ENCODE measurements at regions not wholly inside any gene's neighbourhood (a gene's known extent, or its start where the extent isn't known, plus 50 kb on each side); places are given as distances from the start of the nearest gene placed in this dataset.

GRCh38 chr5:75940418-75940817 lies 142.8 kb upstream of the SV2C start:
- TF ChIP-seq ZNF791 (tag by site-specific recombination; IDR thresholded peaks at IDR 0.05) (no peak), ZNF157 (tag by site-specific recombination; IDR thresholded peaks at IDR 0.05) (no peak), ZNF37A (tag by site-specific recombination; IDR thresholded peaks at IDR 0.05) (no peak)
- CTCF ChIA-PET: no interaction called here
- no peak overlapping the region for H3K4me3 ChIP-seq (ENCODE audit: low read depth, low read length)
- POLR2A ChIA-PET: no interaction called here
- no peak overlapping the region for H3K27ac ChIP-seq (ENCODE audit: extremely low read depth, low read depth, low read length)
- H3K36me3 ChIP-seq (ENCODE audit: control insufficient read depth in 2 of 2, insufficient read depth in 1 of 2, low read length in 2 of 2): no peaks in the 10 kb centered on the region
- no peaks in the 10 kb centered on the region for H3K4me1 ChIP-seq (ENCODE audit: control insufficient read depth, insufficient read depth, low read length)
- no peaks in the 10 kb centered on the region; the same call in 1 of the 2 replicates for H3K9me3 ChIP-seq (ENCODE audit: control insufficient read depth, insufficient read depth, low read depth, low read length)

- no peaks in the 10 kb centered on the region for H3K4me1 ChIP-seq (ENCODE audit: control insufficient read depth, insufficient read depth, low read length)
- H3K36me3 ChIP-seq (ENCODE audit: control insufficient read depth in 2 of 2, insufficient read depth in 1 of 2, low read length in 2 of 2): no peaks in the 10 kb centered on the region
- no peaks in the 10 kb centered on the region for H3K9me3 ChIP-seq (ENCODE audit: control insufficient read depth, insufficient read depth, low read depth, low read length)
- POLR2A ChIA-PET: no interaction called here
- H3K27ac ChIP-seq (ENCODE audit: extremely low read depth, low read depth, low read length): no peak overlapping the region
- TF ChIP-seq ZBTB17 (tag by site-specific recombination; IDR thresholded peaks at IDR 0.05) (no peak), ZNF24 (tag by site-specific recombination; IDR thresholded peaks at IDR 0.05) (no peak), ZNF311 (tag by site-specific recombination; IDR thresholded peaks at IDR 0.05; ENCODE audit: borderline replicate concordance) (no peak), HOXC10 (CRISPR knock-in tag; IDR thresholded peaks at IDR 0.05) (no peak), MYNN (tag by site-specific recombination; IDR thresholded peaks at IDR 0.05; ENCODE audit: borderline replicate concordance) (no peak), ZFP69B (tag by site-specific recombination; IDR thresholded peaks at IDR 0.05) (no peak), ZSCAN5A (tag by site-specific recombination; IDR thresholded peaks at IDR 0.05) (no peak), ZNF112 (tag by site-specific recombination; IDR thresholded peaks at IDR 0.05) (no peak), ZNF791 (tag by site-specific recombination; IDR thresholded peaks at IDR 0.05) (no peak), AEBP2 (tag by site-specific recombination; IDR thresholded peaks at IDR 0.05; ENCODE audit: borderline replicate concordance) (no peak), ZNF37A (tag by site-specific recombination; IDR thresholded peaks at IDR 0.05) (no peak), ZNF174 (tag by site-specific recombination; IDR thresholded peaks at IDR 0.05) (no peak), TRIM28 (IDR thresholded peaks at IDR 0.05; ENCODE audit: borderline replicate concordance, low read length) (no peak)
- CTCF ChIA-PET: no interaction called here
- no peak overlapping the region for H3K4me3 ChIP-seq (ENCODE audit: low read depth, low read length)
Measured at GRCh38 chr5:75935572-75935971, 147.6 kb upstream of the SV2C start.

- H3K4me1 ChIP-seq (ENCODE audit: control insufficient read depth, insufficient read depth, low read length): no peaks in the 10 kb centered on the region
- no peak overlapping the region for H3K4me3 ChIP-seq (ENCODE audit: low read depth, low read length)
- no peaks in the 10 kb centered on the region for H3K36me3 ChIP-seq (ENCODE audit: control insufficient read depth in 2 of 2, insufficient read depth in 1 of 2, low read length in 2 of 2)
- POLR2A ChIA-PET: no interaction called here
- no peaks in the 10 kb centered on the region for H3K9me3 ChIP-seq (ENCODE audit: control insufficient read depth, insufficient read depth, low read depth, low read length)
- TF ChIP-seq ZNF510 (tag by site-specific recombination; IDR thresholded peaks at IDR 0.05; ENCODE audit: insufficient replicate concordance) (no peak), ZNF585B (tag by site-specific recombination; IDR thresholded peaks at IDR 0.05) (no peak), ZNF610 (tag by site-specific recombination; IDR thresholded peaks at IDR 0.05; ENCODE audit: borderline replicate concordance) (no peak), ZNF514 (tag by site-specific recombination; IDR thresholded peaks at IDR 0.05) (no peak), ZNF16 (tag by site-specific recombination; IDR thresholded peaks at IDR 0.05; ENCODE audit: low read depth) (no peak), ZNF629 (tag by site-specific recombination; IDR thresholded peaks at IDR 0.05) (no peak), ZNF19 (tag by site-specific recombination; IDR thresholded peaks at IDR 0.05; ENCODE audit: low read depth) (no peak), KLF16 (tag by site-specific recombination; IDR thresholded peaks at IDR 0.05) (no peak), IKZF3 (tag by site-specific recombination; IDR thresholded peaks at IDR 0.05) (no peak), KLF9 (tag by site-specific recombination; IDR thresholded peaks at IDR 0.05; ENCODE audit: low read depth) (no peak), ZNF366 (tag by site-specific recombination; conservative IDR thresholded peaks at IDR 0.05) (no peak), ZNF488 (tag by site-specific recombination; IDR thresholded peaks at IDR 0.05) (no peak), GLIS1 (tag by site-specific recombination; IDR thresholded peaks at IDR 0.05) (no peak), ZNF266 (tag by site-specific recombination; IDR thresholded peaks at IDR 0.05; ENCODE audit: low read depth) (no peak)
- CTCF ChIA-PET: no interaction called here
- H3K27ac ChIP-seq (ENCODE audit: extremely low read depth, low read depth, low read length): no peak overlapping the region
Measured at GRCh38 chr5:75933489-75933888, 149.7 kb upstream of the SV2C start.
